ENCODE measurements at regions not wholly inside any gene's neighbourhood (a gene's known extent, or its start where the extent isn't known, plus 50 kb on each side); places are given as distances from the start of the nearest gene placed in this dataset.

DNA sequence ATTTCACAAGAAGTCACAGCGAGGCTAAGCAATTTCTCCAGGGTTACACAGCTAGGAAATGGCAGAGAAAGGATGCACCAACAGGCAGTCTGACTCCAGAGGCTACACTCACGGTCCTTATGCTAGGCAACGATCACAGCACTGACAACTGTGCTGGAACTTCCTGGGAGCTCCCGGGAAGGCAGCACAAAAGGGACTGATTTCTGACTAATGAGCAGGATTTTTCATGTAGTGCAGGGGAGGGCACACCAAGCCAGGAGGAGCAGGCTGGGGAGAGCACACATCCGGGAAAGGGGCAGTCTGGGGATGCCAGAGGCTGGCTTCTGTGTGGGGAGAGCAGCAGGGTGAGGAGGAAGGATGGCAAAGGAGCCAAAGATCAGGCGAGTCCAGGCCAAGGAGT, 486.7 kb downstream of the OMA1 start:
- Histone ChIP-seq H4K20me1 (ENCODE audit: insufficient read depth, low read length) (no peaks in the 10 kb centered on the region), H3K27me3 (ENCODE audit: control insufficient read depth in 2 of 2, insufficient read depth in 2 of 2, low read length in 2 of 2) (no peaks in the 10 kb centered on the region), H3K36me3 (replicated peaks in 1 of 2; ENCODE audit: control insufficient read depth in 1 of 2, insufficient read depth in 2 of 2, low read length in 2 of 2) (no peaks in the 10 kb centered on the region), H3K79me2 (ENCODE audit: insufficient read depth, low read length) (no peaks in the 10 kb centered on the region), H3K9me3 (replicated peaks in 1 of 2; ENCODE audit: control insufficient read depth in 1 of 2, insufficient read depth in 1 of 2, low read length in 2 of 2) (no peaks in the 10 kb centered on the region), H3K9ac (ENCODE audit: insufficient read depth, low read length, poor library complexity, severe bottlenecking) (no peak overlapping the region), H3K4me3 (replicated peaks in 1 of 3; ENCODE audit: low read depth in 2 of 3, low read length in 3 of 3) (no peak overlapping the region), H3K27ac (ENCODE audit: low read depth in 1 of 2, low read length in 2 of 2) (no peak overlapping the region), H2AFZ (ENCODE audit: insufficient read depth, low read depth, low read length, poor library complexity, severe bottlenecking) (no peak overlapping the region), H3K4me1 (ENCODE audit: control insufficient read depth in 1 of 2, insufficient read depth in 2 of 2, low read length in 2 of 2) (no peaks in the 10 kb centered on the region), H3K4me2 (replicated peaks; ENCODE audit: extremely low read depth, low read length, poor library complexity, severe bottlenecking) (no peak overlapping the region)
- H3K4me3 Mint-ChIP-seq: no peak overlapping the region
- no peak for DNase-seq
- WGBS (ENCODE audit: insufficient coverage): 93% methylated on average over 5 of the region's 6 CpGs
- no peaks in the 10 kb centered on the region for H3K4me1 Mint-ChIP-seq
- no peaks in the 10 kb centered on the region for H3K36me3 Mint-ChIP-seq
- TF ChIP-seq, protein P1, sequence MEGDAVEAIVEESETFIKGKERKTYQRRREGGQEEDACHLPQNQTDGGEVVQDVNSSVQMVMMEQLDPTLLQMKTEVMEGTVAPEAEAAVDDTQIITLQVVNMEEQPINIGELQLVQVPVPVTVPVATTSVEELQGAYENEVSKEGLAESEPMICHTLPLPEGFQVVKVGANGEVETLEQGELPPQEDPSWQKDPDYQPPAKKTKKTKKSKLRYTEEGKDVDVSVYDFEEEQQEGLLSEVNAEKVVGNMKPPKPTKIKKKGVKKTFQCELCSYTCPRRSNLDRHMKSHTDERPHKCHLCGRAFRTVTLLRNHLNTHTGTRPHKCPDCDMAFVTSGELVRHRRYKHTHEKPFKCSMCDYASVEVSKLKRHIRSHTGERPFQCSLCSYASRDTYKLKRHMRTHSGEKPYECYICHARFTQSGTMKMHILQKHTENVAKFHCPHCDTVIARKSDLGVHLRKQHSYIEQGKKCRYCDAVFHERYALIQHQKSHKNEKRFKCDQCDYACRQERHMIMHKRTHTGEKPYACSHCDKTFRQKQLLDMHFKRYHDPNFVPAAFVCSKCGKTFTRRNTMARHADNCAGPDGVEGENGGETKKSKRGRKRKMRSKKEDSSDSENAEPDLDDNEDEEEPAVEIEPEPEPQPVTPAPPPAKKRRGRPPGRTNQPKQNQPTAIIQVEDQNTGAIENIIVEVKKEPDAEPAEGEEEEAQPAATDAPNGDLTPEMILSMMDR (IDR thresholded peaks at IDR 0.05): no peak
- intact Hi-C loops (cut with micrococcal nuclease): no loop called here
- no peak overlapping the region for H3K27ac Mint-ChIP-seq
- H3K9me3 Mint-ChIP-seq: peaks cover 0 to 3% (median 0%) of the 10 kb centered on the region in 7 donors
- H3K27me3 Mint-ChIP-seq (ENCODE audit: low read depth in 3 of 3): peaks cover 0 to 5% (median 1%) of the 10 kb centered on the region in 3 donors

DNA sequence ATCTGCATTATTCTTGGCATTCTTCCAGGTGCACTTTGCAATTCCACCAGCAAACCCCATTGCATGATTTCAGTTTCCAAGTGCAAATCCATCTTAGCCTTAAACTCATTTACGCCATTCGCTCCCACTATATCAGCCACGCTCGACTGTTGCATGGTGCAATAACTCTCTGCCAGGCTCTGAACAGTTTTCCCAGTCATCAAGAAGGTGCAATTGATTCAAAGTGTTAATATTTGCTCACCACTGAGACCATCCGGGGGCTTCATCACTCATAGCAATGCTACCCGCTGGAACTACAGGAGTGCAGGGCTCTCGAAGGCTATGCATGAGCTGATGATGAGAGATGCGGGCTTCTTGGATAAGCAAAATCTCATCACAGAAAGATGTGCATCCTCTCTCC, 488.2 kb downstream of the OMA1 start:
- whole genome bisulfite sequencing (ENCODE audit: insufficient coverage): 90% methylated on average over 4 of the region's 8 CpGs
- H3K36me3 Mint-ChIP-seq: no peaks in the 10 kb centered on the region
- no peak overlapping the region for H3K9ac ChIP-seq (ENCODE audit: insufficient read depth, low read length, poor library complexity, severe bottlenecking)

More for the DNA sequence above, 488.2 kb downstream of the OMA1 start:
- Histone ChIP-seq H3K27me3 (ENCODE audit: control insufficient read depth in 2 of 2, insufficient read depth in 2 of 2, low read length in 2 of 2) (no peaks in the 10 kb centered on the region), H2AFZ (ENCODE audit: insufficient read depth, low read depth, low read length, poor library complexity, severe bottlenecking) (no peak overlapping the region), H3K36me3 (replicated peaks in 1 of 2; ENCODE audit: control insufficient read depth in 1 of 2, insufficient read depth in 2 of 2, low read length in 2 of 2) (no peaks in the 10 kb centered on the region), H3K9me3 (replicated peaks in 1 of 2; ENCODE audit: control insufficient read depth in 1 of 2, insufficient read depth in 1 of 2, low read length in 2 of 2) (no peaks in the 10 kb centered on the region), H3K4me3 (replicated peaks in 1 of 3; ENCODE audit: low read depth in 2 of 3, low read length in 3 of 3) (no peak overlapping the region), H3K4me2 (replicated peaks; ENCODE audit: extremely low read depth, low read length, poor library complexity, severe bottlenecking) (no peak overlapping the region), H3K4me1 (ENCODE audit: control insufficient read depth in 1 of 2, insufficient read depth in 2 of 2, low read length in 2 of 2) (no peaks in the 10 kb centered on the region), H3K27ac (ENCODE audit: low read depth in 1 of 2, low read length in 2 of 2) (no peak overlapping the region), H4K20me1 (ENCODE audit: insufficient read depth, low read length) (no peaks in the 10 kb centered on the region), H3K79me2 (ENCODE audit: insufficient read depth, low read length) (no peaks in the 10 kb centered on the region)
- Mint-ChIP-seq H3K4me1 (no peaks in the 10 kb centered on the region), H3K27ac (no peak overlapping the region), H3K4me3 (no peak overlapping the region), H3K27me3 (ENCODE audit: low read depth in 3 of 3) (peaks cover 0 to 5% (median 1%) of the 10 kb centered on the region in 3 donors), H3K9me3 (peaks cover 0 to 3% (median 2%) of the 10 kb centered on the region in 7 donors)
- intact Hi-C loops (cut with micrococcal nuclease): no loop called here
- TF ChIP-seq, protein P1 (IDR thresholded peaks at IDR 0.05): no peak
- no peak for DNase-seq
